Activated naive CD4-positive, alpha-beta T cell treated with anti-CD3 and anti-CD28 coated beads, Interleukin-2, amount 10 ng/mL, durations not matched to agents 7 days and 5 days (primary cell): ENCODE measurements at regions not wholly inside any gene's neighbourhood (a gene's known extent, or its start where the extent isn't known, plus 50 kb on each side); places are given as distances from the start of the nearest gene placed in this dataset.
"Not testable (repeated sequence)": the region's sequence is repeated elsewhere in the genome, so short reads cannot be mapped to it uniquely, and the experiment has no call there.

Source experiments
- CTCF ChIA-PET: fragments of 350-600 bp; sonication (Branson Sonifier 250); formaldehyde crosslinking; loops from one replicate; lab custom pipeline; 2021; ENCODE audit warnings: antibody characterized with exemption; lab: Charles Lee
- DNase-seq: peaks from one replicate; pipeline ENCODE4 v3.0.0-alpha.2; 2020
- H3K27ac Mint-ChIP-seq: one replicate; pipeline ENCODE4 v1.8.0; 2021; ENCODE audit warnings: mild to moderate bottlenecking, moderate library complexity, mixed read lengths
- H3K27me3 Mint-ChIP-seq: one replicate; pipeline ENCODE4 v1.8.0; 2021; ENCODE audit warnings: mild to moderate bottlenecking, mixed read lengths
- H3K36me3 Mint-ChIP-seq: one replicate; pipeline ENCODE4 v1.8.0; 2021; ENCODE audit warnings: mixed read lengths
- H3K4me1 Mint-ChIP-seq: one replicate; pipeline ENCODE4 v1.8.0; 2021; ENCODE audit warnings: mixed read lengths
- H3K4me3 Mint-ChIP-seq: one replicate; pipeline ENCODE4 v1.8.0; 2021; ENCODE audit warnings: mild to moderate bottlenecking, moderate library complexity, mixed read lengths
- H3K9me3 Mint-ChIP-seq: one replicate; pipeline ENCODE4 v1.8.0; 2021; ENCODE audit warnings: mixed read lengths

DNA sequence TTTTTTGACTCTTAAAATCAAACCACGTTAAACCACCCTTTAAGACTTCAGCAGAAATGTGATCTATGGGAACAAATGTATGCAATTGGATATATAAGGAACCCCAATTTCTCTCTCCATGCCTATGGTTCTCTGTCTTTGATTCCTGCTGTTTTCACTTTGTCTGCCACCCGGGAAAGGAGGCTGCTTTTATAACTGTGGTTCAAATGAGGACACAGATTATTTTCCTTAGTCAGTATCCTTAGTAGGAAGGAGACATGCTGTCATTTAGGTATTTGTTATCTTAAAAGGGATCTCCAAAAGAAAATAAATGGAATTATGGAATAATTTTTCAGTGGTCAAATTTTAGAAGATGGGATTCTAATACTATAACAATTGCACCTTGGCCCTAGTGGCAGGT lies 176.1 kb upstream of the NREP start:
- H3K27ac Mint-ChIP-seq: no peak overlapping the region
- no peak for DNase-seq
- H3K36me3 Mint-ChIP-seq: no peaks in the 10 kb centered on the region
- H3K9me3 Mint-ChIP-seq: no peaks in the 10 kb centered on the region
- H3K4me1 Mint-ChIP-seq: no peaks in the 10 kb centered on the region
- H3K27me3 Mint-ChIP-seq: no peaks in the 10 kb centered on the region
- H3K4me3 Mint-ChIP-seq: no peak overlapping the region
- CTCF ChIA-PET: no interaction called here

GRCh38 chr5:111932628-111933027 lies 175.6 kb upstream of the NREP start:
- CTCF ChIA-PET: no interaction called here
- H3K36me3 Mint-ChIP-seq: no peaks in the 10 kb centered on the region

DNA sequence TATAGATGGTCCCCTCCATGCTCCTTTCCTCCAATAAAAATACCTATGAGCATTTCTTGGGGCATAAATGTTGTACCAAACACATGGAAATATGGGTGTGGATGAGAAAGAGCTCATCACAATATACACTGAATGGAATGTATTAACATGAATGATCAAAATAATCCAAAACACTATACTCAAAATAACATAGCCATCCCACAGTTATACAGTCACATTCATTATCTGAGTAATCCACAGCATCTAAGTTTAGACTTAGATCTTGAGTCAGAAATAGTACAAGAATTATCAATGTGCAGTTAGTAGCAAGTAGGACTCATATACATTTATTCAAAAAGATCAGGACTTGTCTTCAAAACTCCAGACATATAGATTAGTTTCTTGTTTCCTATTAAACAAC lies 175.2 kb upstream of the NREP start:
- no peak overlapping the region for H3K4me3 Mint-ChIP-seq
- no peak overlapping the region for H3K27ac Mint-ChIP-seq
- H3K36me3 Mint-ChIP-seq: no peaks in the 10 kb centered on the region
- H3K27me3 Mint-ChIP-seq: no peaks in the 10 kb centered on the region
- CTCF ChIA-PET: no interaction called here
- H3K9me3 Mint-ChIP-seq: no peaks in the 10 kb centered on the region
- DNase-seq: no peak
- H3K4me1 Mint-ChIP-seq: no peaks in the 10 kb centered on the region

More at GRCh38 chr5:111932628-111933027, 175.6 kb upstream of the NREP start:
- no peak overlapping the region for H3K27ac Mint-ChIP-seq
- no peak for DNase-seq
- H3K4me1 Mint-ChIP-seq: no peaks in the 10 kb centered on the region
- no peaks in the 10 kb centered on the region for H3K27me3 Mint-ChIP-seq
- H3K9me3 Mint-ChIP-seq: no peaks in the 10 kb centered on the region
- H3K4me3 Mint-ChIP-seq: no peak overlapping the region

GRCh38 chr5:111931655-111932054 lies 174.7 kb upstream of the NREP start:
- Mint-ChIP-seq H3K27ac (no peak overlapping the region), H3K27me3 (no peaks in the 10 kb centered on the region), H3K4me3 (no peak overlapping the region), H3K4me1 (no peaks in the 10 kb centered on the region), H3K36me3 (no peaks in the 10 kb centered on the region), H3K9me3 (no peaks in the 10 kb centered on the region)
- CTCF ChIA-PET: no interaction called here
- DNase-seq: no peak

DNA sequence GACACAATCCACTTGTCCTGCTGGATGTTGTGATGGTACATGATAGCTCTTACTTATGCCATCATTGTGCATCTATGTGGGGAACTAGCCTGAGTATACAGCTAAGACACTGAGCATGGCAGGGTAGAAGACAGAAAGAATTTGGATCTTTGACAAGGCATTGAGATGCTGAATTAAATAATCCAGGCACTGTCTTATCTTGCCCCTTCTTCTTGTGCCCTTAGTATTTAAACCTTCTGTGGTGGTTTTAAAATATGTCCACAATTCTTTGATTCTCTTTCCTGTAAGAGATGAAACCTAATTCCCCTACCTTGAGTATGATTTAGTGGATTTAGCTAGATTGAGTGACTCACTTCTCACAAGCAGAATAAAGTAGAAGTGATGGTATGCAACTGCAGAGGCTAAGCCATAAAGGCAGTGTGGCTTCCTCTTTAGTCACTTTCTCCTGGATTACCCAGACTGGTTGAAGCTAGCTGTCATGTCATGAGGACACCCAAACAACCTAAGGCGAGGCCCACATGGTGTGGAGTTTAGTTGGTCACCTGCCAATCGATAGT lies 174.0 kb upstream of the NREP start:
- CTCF ChIA-PET: no interaction called here
- H3K4me3 Mint-ChIP-seq: no peak overlapping the region
- H3K4me1 Mint-ChIP-seq: no peaks in the 10 kb centered on the region
- no peak for DNase-seq
- H3K36me3 Mint-ChIP-seq: no peaks in the 10 kb centered on the region
- no peaks in the 10 kb centered on the region for H3K9me3 Mint-ChIP-seq
- no peak overlapping the region for H3K27ac Mint-ChIP-seq
- no peaks in the 10 kb centered on the region for H3K27me3 Mint-ChIP-seq

DNA sequence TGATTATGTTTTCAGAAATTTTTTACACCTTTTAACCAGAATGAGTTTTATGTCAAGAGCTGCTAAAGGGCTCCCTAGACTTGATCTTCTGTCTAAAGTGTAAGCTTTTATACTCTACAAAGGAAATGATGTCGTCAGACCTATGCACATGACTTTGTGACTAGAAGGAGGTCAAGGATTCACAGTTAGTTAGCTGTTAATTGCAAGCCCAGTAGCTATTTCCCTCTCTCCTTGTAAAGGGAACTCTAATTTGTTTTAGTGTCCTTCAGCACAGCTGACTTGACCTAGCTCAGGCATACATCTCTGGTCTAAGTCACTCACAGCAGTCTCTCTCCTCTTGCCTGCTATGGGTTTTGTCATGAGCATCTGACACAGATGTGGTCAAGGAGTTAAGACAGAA lies 173.5 kb upstream of the NREP start:
- CTCF ChIA-PET: no interaction called here
- H3K27me3 Mint-ChIP-seq: no peaks in the 10 kb centered on the region
- H3K4me3 Mint-ChIP-seq: no peak overlapping the region
- no peaks in the 10 kb centered on the region for H3K9me3 Mint-ChIP-seq
- DNase-seq: no peak
- no peaks in the 10 kb centered on the region for H3K36me3 Mint-ChIP-seq
- no peaks in the 10 kb centered on the region for H3K4me1 Mint-ChIP-seq
- H3K27ac Mint-ChIP-seq: no peak overlapping the region

DNA sequence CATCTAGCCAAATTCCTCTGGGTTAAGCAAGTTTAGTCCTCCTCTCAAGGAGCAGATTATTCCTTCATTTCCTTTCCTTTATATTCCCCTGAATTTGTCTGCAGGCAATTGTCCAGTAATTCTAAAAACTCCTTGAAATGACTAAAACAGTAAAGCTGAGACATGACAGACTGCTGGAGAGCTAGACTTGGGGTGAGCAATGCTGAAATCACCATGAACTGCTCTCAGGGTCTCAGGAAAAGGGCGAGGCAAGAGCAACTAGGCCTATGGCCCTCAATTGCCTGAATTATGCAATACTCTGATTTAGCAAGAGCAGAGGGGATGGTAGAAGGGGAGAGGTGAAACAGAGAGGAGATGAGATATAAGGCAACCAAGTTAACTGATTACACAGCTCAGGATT lies 172.9 kb upstream of the NREP start:
- Mint-ChIP-seq H3K36me3 (no peaks in the 10 kb centered on the region), H3K9me3 (no peaks in the 10 kb centered on the region)
- CTCF ChIA-PET: no interaction called here

GRCh38 chr5:111929261-111929660 lies 172.3 kb upstream of the NREP start:
- Mint-ChIP-seq H3K27ac (no peak overlapping the region), H3K4me1 (no peaks in the 10 kb centered on the region), H3K36me3 (no peaks in the 10 kb centered on the region), H3K27me3 (no peaks in the 10 kb centered on the region), H3K9me3 (no peaks in the 10 kb centered on the region), H3K4me3 (no peak overlapping the region)
- DNase-seq: no peak
- CTCF ChIA-PET: no interaction called here

More for the DNA sequence above, 172.9 kb upstream of the NREP start:
- H3K4me1 Mint-ChIP-seq: no peaks in the 10 kb centered on the region
- no peak overlapping the region for H3K4me3 Mint-ChIP-seq
- H3K27ac Mint-ChIP-seq: no peak overlapping the region
- no peak for DNase-seq
- H3K27me3 Mint-ChIP-seq: no peaks in the 10 kb centered on the region

GRCh38 chr5:111928511-111928910 lies 171.5 kb upstream of the NREP start:
- DNase-seq: no peak
- H3K27ac Mint-ChIP-seq: no peak overlapping the region
- no peak overlapping the region for H3K4me3 Mint-ChIP-seq
- no peaks in the 10 kb centered on the region for H3K4me1 Mint-ChIP-seq
- no peaks in the 10 kb centered on the region for H3K9me3 Mint-ChIP-seq
- CTCF ChIA-PET: no interaction called here
- H3K27me3 Mint-ChIP-seq: no peaks in the 10 kb centered on the region
- no peaks in the 10 kb centered on the region for H3K36me3 Mint-ChIP-seq

GRCh38 chr5:111927191-111927590 lies 170.2 kb upstream of the NREP start:
- CTCF ChIA-PET: no interaction called here
- no peaks in the 10 kb centered on the region for H3K4me1 Mint-ChIP-seq
- DNase-seq: no peak
- H3K9me3 Mint-ChIP-seq: no peaks in the 10 kb centered on the region
- H3K27ac Mint-ChIP-seq: no peak overlapping the region
- no peaks in the 10 kb centered on the region for H3K27me3 Mint-ChIP-seq
- no peak overlapping the region for H3K4me3 Mint-ChIP-seq
- H3K36me3 Mint-ChIP-seq: no peaks in the 10 kb centered on the region

- CTCF ChIA-PET: no interaction called here
- no peak overlapping the region for H3K27ac Mint-ChIP-seq
- H3K4me1 Mint-ChIP-seq: no peaks in the 10 kb centered on the region
- H3K27me3 Mint-ChIP-seq: no peaks in the 10 kb centered on the region
- DNase-seq: no peak
- no peaks in the 10 kb centered on the region for H3K36me3 Mint-ChIP-seq
- H3K9me3 Mint-ChIP-seq: no peaks in the 10 kb centered on the region
- no peak overlapping the region for H3K4me3 Mint-ChIP-seq
Observed at GRCh38 chr5:111926026-111926425, 169.0 kb upstream of the NREP start.

DNA sequence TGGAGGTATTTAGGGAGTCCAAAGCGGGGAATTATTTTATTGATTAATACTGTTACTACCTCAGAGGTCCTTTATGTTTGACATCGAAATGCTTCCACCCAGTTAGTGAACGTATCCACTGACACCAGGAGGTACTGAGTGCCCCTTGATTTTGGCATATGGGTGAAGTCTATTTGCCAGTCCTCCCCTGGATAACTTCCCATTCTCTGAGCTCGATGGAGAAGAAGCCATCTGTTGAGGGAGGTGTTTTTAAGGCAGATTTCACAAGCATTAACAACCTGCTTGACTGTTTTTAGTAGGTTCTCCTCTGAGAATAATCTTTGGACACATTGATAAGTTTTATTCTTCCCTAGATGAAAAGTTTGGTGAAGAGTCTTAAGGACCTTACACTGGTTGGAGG lies 165.3 kb upstream of the NREP start:
- Mint-ChIP-seq H3K27me3 (no peaks in the 10 kb centered on the region), H3K36me3 (no peaks in the 10 kb centered on the region), H3K9me3 (no peaks in the 10 kb centered on the region), H3K27ac (no peak overlapping the region), H3K4me1 (no peaks in the 10 kb centered on the region), H3K4me3 (no peak overlapping the region)
- CTCF ChIA-PET: interaction anchor here (0.6 kb wide), 1 partner anchor 49 kb away, joined by 3 read pairs; no protein-coding TSS in a partner anchor
- DNase-seq: no peak

GRCh38 chr5:111921691-111922090 lies 164.7 kb upstream of the NREP start:
- H3K27ac Mint-ChIP-seq, H3K27me3 Mint-ChIP-seq, DNase-seq, H3K36me3 Mint-ChIP-seq, H3K4me3 Mint-ChIP-seq, CTCF ChIA-PET, H3K4me1 Mint-ChIP-seq, H3K9me3 Mint-ChIP-seq: not testable (repeated sequence)

- CTCF ChIA-PET: no interaction called here
- no peaks in the 10 kb centered on the region for H3K9me3 Mint-ChIP-seq
- no peaks in the 10 kb centered on the region for H3K4me1 Mint-ChIP-seq
- no peaks in the 10 kb centered on the region for H3K36me3 Mint-ChIP-seq
- H3K4me3 Mint-ChIP-seq: no peak overlapping the region
- no peak for DNase-seq
- H3K27me3 Mint-ChIP-seq: no peaks in the 10 kb centered on the region
- H3K27ac Mint-ChIP-seq: no peak overlapping the region
Observed at GRCh38 chr5:111914966-111915636, 158.1 kb upstream of the NREP start.

DNA sequence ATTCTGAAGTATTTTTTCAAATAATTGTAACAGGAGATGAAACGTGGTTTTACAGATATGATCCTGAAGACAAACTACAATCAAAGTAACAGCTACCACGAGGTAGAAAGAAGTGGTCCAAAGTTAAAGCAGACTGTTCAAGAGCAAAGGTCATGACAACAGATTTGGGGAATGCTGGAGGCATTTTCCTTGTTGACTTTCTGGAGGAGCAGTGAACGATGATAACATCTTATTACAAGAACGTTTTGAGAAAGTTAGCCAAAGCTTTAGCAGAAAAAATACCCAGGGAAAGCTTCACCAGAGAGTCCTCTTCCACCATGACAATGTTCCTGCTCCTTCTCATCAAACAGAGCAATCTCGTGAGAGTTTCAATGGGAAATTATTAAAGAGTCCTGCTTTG lies 145.4 kb upstream of the NREP start:
- Mint-ChIP-seq H3K27ac (no peak overlapping the region), H3K9me3 (peaks cover 4% of the 10 kb centered on the region), H3K36me3 (no peaks in the 10 kb centered on the region), H3K4me1 (no peaks in the 10 kb centered on the region), H3K27me3 (no peaks in the 10 kb centered on the region), H3K4me3 (no peak overlapping the region)
- CTCF ChIA-PET: no interaction called here
- no peak for DNase-seq
